HG03039 (cell line): ENCODE measurements at regions not wholly inside any gene's neighbourhood (a gene's known extent, or its start where the extent isn't known, plus 50 kb on each side); places are given as distances from the start of the nearest gene placed in this dataset.

Experiments used
- ATAC-seq: cut with Tn5 transposase; IDR thresholded peaks from one replicate; pipeline ENCODE4 v1.9.1; 2021; ENCODE audit warnings: mild to moderate bottlenecking, moderate library complexity; ENCODE audit not compliant: unreplicated experiment

DNA sequence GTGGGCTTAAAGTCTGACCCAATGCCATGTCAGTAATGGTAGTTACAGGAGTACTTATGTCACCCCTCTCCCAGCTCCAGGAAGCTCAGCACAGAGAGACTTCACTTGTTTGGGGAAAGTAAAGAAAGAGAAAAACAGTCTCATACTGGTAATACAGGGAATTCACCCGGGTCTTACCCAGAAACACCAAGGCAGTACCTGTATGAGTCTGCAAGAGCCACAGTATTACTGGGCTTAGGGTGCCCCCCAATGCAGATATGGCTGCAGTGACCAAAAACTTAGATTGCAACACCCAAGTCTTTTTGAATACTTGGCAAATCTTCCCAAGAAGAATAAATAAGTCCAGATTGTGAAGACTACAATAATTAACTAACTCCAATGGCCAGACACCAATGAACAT, 622.1 kb downstream of the IGSF11 start:
- peak; percentile 98 for ATAC-seq

- no peak for ATAC-seq
Observed at GRCh38 chr3:118425272-118425837, 609.3 kb downstream of the IGSF11 start.

GRCh38 chr3:118433825-118434224, 600.8 kb downstream of the IGSF11 start:
- no peak for ATAC-seq

- ATAC-seq: no peak
Observed at GRCh38 chr3:118435851-118436350, 598.7 kb downstream of the IGSF11 start.

- ATAC-seq: no peak
Observed at GRCh38 chr3:118436697-118437262, 597.9 kb downstream of the IGSF11 start.

- ATAC-seq: no peak
Observed at GRCh38 chr3:118445036-118445435, 589.6 kb downstream of the IGSF11 start.

DNA sequence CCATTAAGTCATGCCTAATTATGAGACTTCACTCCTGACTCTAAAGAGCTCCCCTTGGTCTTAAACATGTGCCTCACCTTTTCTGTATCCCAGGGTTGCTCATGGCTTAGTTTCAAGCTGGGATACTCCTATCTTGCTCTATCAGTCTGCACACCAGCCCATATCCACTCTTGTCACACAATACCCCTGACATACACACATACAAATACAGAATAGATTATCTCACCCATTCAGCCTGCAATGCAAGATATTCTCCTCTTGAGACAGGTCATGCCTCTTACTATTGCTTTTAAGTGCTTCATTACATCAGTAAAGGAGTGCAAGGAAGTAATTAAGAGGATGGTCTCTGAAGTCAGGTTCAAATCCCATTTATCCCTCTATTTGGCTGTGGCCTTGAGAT, 587.3 kb downstream of the IGSF11 start:
- ATAC-seq: no peak

DNA sequence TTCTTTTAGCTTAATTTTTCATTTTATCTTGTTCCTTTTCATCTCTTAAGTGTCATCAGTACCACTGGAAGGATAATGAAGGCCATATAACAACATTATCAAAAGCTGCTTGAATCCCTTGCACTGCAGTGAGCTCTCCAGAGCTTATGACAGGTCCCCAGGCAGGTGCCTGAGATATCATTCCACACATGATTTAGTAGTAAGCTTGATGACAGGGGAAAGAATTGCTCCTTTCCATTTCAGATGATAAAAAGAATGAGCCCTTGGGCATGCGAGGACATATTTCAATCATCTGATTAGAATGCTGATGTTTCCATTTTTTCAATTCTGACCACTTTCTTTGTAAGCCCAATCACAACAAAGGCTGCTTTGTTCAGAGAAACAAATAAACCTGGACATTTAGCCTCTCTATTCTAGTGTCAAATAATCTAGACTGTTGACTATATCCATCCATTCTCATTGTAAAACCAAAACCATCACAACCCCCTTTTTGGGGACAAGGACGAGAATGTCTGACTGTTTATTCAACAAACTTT, 567.8 kb downstream of the IGSF11 start:
- no peak for ATAC-seq

GRCh38 chr3:118468801-118469200, 565.8 kb downstream of the IGSF11 start:
- ATAC-seq: no peak

DNA sequence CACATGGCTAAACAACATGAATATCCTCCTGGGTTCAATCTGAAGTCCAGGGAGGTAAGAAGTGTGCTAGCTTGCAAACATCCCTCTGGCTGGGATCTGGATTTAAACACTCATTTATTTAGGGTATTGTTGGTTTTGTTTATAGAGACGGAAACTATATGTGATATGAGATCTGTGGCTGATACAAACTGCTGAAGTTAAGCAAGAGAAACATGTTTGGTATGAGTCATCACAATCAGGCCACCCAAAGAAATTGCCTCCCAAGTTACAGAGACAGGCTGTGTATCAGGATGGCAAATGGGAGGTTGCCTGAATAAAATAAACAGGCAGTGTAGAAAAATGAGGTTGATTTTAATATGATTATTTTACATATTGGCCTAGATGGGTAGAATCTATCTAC, 562.1 kb downstream of the IGSF11 start:
- no peak for ATAC-seq

DNA sequence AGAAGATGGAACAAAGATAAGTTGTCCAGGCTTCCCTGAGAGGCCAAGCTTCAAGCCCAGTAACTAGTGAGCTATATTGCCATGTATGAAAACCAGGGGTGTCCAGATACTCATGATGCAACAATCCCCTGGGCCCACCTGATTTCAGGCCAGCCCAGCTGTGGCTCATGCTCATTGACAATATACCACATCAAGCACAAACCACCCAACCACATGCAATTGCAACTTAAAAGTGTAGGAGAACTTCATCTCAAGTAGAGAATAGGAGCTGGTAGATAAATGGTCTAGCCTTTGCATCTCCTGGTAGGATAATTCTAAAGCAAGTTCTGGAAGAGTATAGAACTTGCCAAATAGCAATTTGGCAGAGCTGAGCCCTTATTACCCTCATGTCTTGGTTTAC, 561.3 kb downstream of the IGSF11 start:
- no peak for ATAC-seq

DNA sequence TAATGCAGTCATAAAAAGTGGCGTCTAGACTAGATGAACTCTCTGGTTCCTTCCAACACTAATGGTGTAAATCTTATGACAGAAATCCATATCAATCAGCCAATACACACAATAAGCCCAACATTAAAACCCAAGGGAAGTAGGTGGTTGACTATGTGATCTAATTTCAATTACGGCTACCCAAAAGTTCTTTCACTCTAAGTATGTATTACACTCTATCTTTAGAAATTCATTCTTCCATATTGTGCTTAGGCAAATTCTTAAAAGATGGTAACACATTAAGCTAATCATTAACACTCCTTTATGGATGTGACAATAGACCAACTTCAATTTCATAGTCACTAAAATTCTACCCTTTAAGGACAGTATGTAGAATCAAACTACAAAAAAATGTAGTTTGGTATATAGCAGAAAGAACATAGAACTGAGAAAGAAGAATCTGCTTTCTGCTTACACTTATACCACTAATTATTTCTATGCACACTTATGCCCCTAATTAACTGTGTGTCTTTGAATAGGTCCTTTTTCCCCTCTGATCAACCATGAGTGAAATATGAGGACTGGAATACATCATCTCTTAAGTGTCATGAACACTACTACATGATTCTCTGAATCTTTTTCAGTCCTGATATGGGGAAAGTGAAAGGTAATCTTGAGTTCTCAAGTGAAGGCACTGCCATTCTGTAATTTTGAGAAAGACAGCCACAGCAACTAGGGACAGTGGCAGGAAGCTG, 557.6 kb downstream of the IGSF11 start:
- no peak for ATAC-seq

GRCh38 chr3:118477768-118478167, 556.9 kb downstream of the IGSF11 start:
- ATAC-seq: no peak

DNA sequence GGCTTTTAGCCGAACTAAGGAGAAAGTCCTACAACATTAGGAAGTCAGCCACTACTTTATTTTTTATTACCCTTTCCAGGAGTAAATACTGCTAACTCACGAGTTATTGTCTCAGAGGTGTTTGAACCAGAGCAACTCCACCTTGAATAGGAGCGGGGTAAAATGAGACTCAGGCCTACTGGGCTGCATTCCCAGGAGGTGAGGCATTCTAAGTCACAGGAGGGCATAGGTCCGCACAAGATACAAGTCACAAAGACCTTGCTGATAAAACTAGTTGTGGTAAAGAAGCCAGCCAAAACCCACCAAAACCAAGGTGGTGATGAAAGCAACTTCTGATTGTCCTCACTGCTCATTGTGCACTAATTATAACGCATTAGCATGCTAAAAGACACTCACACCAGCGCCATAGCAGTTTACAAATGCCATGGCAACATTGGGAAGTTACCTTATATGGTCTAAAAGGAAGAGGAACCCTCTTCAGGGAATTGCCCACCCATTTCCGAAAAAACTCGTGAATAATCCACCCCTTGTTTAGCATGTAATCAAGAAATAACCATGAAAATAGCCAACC, 555.9 kb downstream of the IGSF11 start:
- no peak for ATAC-seq

GRCh38 chr3:118479376-118479775, 555.3 kb downstream of the IGSF11 start:
- no peak for ATAC-seq

- ATAC-seq: no peak
Observed at GRCh38 chr3:118480101-118480860, 554.4 kb downstream of the IGSF11 start.

GRCh38 chr3:118485693-118486092, 549.0 kb downstream of the IGSF11 start:
- ATAC-seq: no peak

- ATAC-seq: no peak
Observed at GRCh38 chr3:118487734-118488133, 546.9 kb downstream of the IGSF11 start.

GRCh38 chr3:118488732-118489131, 545.9 kb downstream of the IGSF11 start:
- ATAC-seq: no peak

- no peak for ATAC-seq
Observed at GRCh38 chr3:118495206-118495605, 539.4 kb downstream of the IGSF11 start.

- ATAC-seq: no peak
Observed at GRCh38 chr3:118497274-118497673, 537.4 kb downstream of the IGSF11 start.
